ENCODE measurements at regions not wholly inside any gene's neighbourhood (a gene's known extent, or its start where the extent isn't known, plus 50 kb on each side); places are given as distances from the start of the nearest gene placed in this dataset.

GRCh38 chr1:244219802-244220201 lies 168.7 kb downstream of the ZBTB18 start:
- DNase-seq (ENCODE audit: low read depth, low spot score), result no peak

- DNase-seq (ENCODE audit: low read depth, low spot score), result no peak
Measured at GRCh38 chr1:244220410-244220809, 169.3 kb downstream of the ZBTB18 start.

- DNase-seq (ENCODE audit: low read depth, low spot score), result no peak
Measured at GRCh38 chr1:244221991-244222390, 170.9 kb downstream of the ZBTB18 start.

GRCh38 chr1:244224487-244225430 lies 173.7 kb downstream of the ZBTB18 start:
- no peak for DNase-seq (ENCODE audit: low read depth, low spot score)

- no peak for DNase-seq (ENCODE audit: low read depth, low spot score)
Measured at GRCh38 chr1:244226435-244226834, 175.4 kb downstream of the ZBTB18 start.

GRCh38 chr1:244230470-244230869 lies 179.4 kb downstream of the ZBTB18 start:
- DNase-seq (ENCODE audit: low read depth, low spot score), result no peak

GRCh38 chr1:244231193-244231571 lies 180.1 kb downstream of the ZBTB18 start:
- DNase-seq (ENCODE audit: low read depth, low spot score), result no peak

GRCh38 chr1:244231572-244232315 lies 180.7 kb downstream of the ZBTB18 start:
- no peak for DNase-seq (ENCODE audit: low read depth, low spot score)

- DNase-seq (ENCODE audit: low read depth, low spot score), result no peak
Measured at GRCh38 chr1:244234009-244234643, 183.0 kb downstream of the ZBTB18 start.

GRCh38 chr1:244235157-244235556 lies 184.1 kb downstream of the ZBTB18 start:
- no peak for DNase-seq (ENCODE audit: low read depth, low spot score)

GRCh38 chr1:244236101-244236500 lies 185.0 kb downstream of the ZBTB18 start:
- DNase-seq (ENCODE audit: low read depth, low spot score), result no peak

GRCh38 chr1:244236721-244237120 lies 185.6 kb downstream of the ZBTB18 start:
- DNase-seq (ENCODE audit: low read depth, low spot score), result no peak

- DNase-seq (ENCODE audit: low read depth, low spot score), result no peak
Measured at GRCh38 chr1:244237445-244237844, 186.4 kb downstream of the ZBTB18 start.

GRCh38 chr1:244239261-244239770 lies 188.2 kb downstream of the ZBTB18 start:
- no peak for DNase-seq (ENCODE audit: low read depth, low spot score)

GRCh38 chr1:244241438-244241837 lies 190.4 kb downstream of the ZBTB18 start:
- DNase-seq (ENCODE audit: low read depth, low spot score), result no peak

GRCh38 chr1:244242446-244242845 lies 191.4 kb downstream of the ZBTB18 start:
- no peak for DNase-seq (ENCODE audit: low read depth, low spot score)

GRCh38 chr1:244246334-244246733 lies 195.3 kb downstream of the ZBTB18 start:
- no peak for DNase-seq (ENCODE audit: low read depth, low spot score)

GRCh38 chr1:244248426-244248825 lies 197.3 kb downstream of the ZBTB18 start:
- no peak for DNase-seq (ENCODE audit: low read depth, low spot score)

GRCh38 chr1:244252211-244252610 lies 199.5 kb downstream of the ADSS2 start:
- DNase-seq (ENCODE audit: low read depth, low spot score), result no peak

GRCh38 chr1:244254467-244254866 lies 197.2 kb downstream of the ADSS2 start:
- DNase-seq (ENCODE audit: low read depth, low spot score), result no peak

- no peak for DNase-seq (ENCODE audit: low read depth, low spot score)
Measured at GRCh38 chr1:244255426-244255965, 196.2 kb downstream of the ADSS2 start.

All from smooth muscle cell of the brain vasculature (primary cell).